ENCODE measurements at regions not wholly inside any gene's neighbourhood (a gene's known extent, or its start where the extent isn't known, plus 50 kb on each side); places are given as distances from the start of the nearest gene placed in this dataset.
A peak's percentile ranks its signal among the peaks of the same experiment; 100 is the strongest.

DNA sequence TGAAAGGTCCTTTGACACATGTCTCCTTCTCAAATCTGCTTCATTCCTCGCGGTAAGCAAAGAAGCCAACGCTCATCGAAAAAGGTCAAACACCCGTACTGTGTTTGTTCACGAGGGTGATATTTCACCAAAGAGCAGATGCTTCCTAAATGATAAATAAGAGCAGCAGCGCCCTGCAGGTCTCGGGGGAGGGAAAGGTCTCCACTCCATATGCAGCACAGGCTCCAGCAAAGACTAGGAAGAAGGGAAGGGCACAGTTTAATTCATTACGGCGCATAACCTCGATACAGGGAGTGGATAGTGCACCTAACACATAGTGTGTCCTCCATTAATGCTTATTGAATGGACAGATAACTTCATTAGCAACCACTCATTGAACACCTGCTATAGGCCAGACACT is 593.3 kb downstream of the CDK5RAP2 start:
- Histone ChIP-seq H3K27me3 (no peaks in the 10 kb centered on the region), H3K27ac (no peak overlapping the region), H3K36me3 (replicated peaks in 1 of 2) (no peaks in the 10 kb centered on the region), H3K4me3 (no peak overlapping the region), H3K4me1 (replicated peaks in 1 of 2) (no peaks in the 10 kb centered on the region), H3K9me3 (replicated peaks in 1 of 3) (no peaks in the 10 kb centered on the region)
- intact Hi-C loops (cut with DNase I): no loop called here
- no peak for TF ChIP-seq POLR2A (IDR thresholded peaks at IDR 0.05)
- TF ChIP-seq, protein P1, sequence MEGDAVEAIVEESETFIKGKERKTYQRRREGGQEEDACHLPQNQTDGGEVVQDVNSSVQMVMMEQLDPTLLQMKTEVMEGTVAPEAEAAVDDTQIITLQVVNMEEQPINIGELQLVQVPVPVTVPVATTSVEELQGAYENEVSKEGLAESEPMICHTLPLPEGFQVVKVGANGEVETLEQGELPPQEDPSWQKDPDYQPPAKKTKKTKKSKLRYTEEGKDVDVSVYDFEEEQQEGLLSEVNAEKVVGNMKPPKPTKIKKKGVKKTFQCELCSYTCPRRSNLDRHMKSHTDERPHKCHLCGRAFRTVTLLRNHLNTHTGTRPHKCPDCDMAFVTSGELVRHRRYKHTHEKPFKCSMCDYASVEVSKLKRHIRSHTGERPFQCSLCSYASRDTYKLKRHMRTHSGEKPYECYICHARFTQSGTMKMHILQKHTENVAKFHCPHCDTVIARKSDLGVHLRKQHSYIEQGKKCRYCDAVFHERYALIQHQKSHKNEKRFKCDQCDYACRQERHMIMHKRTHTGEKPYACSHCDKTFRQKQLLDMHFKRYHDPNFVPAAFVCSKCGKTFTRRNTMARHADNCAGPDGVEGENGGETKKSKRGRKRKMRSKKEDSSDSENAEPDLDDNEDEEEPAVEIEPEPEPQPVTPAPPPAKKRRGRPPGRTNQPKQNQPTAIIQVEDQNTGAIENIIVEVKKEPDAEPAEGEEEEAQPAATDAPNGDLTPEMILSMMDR (IDR thresholded peaks at IDR 0.05): no peak
- WGBS, 4 donors: 59 to 67% (median 65%) methylated on average over 11 of the region's 11 CpGs
- DNase-seq: no peak

DNA sequence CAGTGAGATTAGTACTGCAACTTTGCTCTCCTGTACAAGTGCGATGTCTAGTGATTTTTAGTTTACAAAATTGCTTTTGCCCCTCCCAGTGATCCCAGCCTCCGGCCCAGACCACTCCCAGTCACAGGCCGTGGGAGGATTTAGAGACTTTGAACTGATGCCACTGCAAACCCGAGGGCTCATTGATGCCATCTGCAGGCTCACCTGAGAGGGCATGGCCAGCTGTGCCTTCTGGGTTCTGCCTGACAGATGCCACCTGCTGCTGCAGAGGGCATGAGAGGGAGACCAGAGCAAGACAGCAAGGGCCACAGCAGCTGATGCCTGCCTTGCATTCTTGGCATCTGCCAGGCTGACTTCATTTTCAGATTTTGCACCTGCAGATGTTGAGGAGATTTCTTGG is 593.8 kb downstream of the CDK5RAP2 start:
- intact Hi-C loops (cut with DNase I): no loop called here
- H3K36me3 ChIP-seq (replicated peaks in 1 of 2): no peaks in the 10 kb centered on the region
- TF ChIP-seq, protein P1 (IDR thresholded peaks at IDR 0.05): no peak
- TF ChIP-seq POLR2A (IDR thresholded peaks at IDR 0.05): no peak

DNA sequence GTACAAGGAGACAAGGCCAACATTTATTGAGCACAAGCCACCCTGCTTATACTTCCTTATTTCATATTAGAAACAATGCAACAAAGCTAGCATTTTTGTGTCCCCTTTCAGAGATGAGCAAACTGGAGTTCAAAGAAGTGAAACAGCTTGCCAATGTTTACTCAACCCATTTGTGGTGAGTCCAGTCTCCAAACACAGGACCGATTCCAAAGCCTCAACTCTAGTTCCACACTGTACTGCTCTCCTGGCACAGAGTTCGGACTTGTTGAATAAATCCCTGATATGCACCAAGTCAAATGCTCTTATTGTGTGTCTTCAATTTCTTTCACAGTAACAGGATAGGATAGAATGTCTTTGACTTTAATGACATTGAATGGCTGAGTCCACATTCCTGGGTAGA is 604.8 kb upstream of the BRINP1 start:
- H3K4me3 ChIP-seq: no peak overlapping the region
- no peaks in the 10 kb centered on the region for H3K9me3 ChIP-seq (replicated peaks in 1 of 3)
- intact Hi-C loops (cut with DNase I): loop anchor here in 1 of 2 donors (10.0 kb wide), 1 partner anchor 419 kb away; no protein-coding TSS in a partner anchor
- no peaks in the 10 kb centered on the region for H3K4me1 ChIP-seq (replicated peaks in 1 of 2)
- 71 to 81% (median 76%) methylated on average over 2 of the region's 2 CpGs for WGBS, 4 donors
- no peak for DNase-seq
- TF ChIP-seq POLR2A (IDR thresholded peaks at IDR 0.05): no peak
- TF ChIP-seq, protein P1 (IDR thresholded peaks at IDR 0.05): no peak
- H3K27me3 ChIP-seq: no peaks in the 10 kb centered on the region
- H3K36me3 ChIP-seq (replicated peaks in 1 of 2): no peaks in the 10 kb centered on the region
- H3K27ac ChIP-seq: no peak overlapping the region

More for the DNA sequence above, 593.8 kb downstream of the CDK5RAP2 start:
- WGBS, 4 donors: 32 to 74% (median 44%) methylated on average over 3 to 4 of the region's 4 CpGs
- no peaks in the 10 kb centered on the region for H3K4me1 ChIP-seq (replicated peaks in 1 of 2)
- H3K27ac ChIP-seq: no peak overlapping the region
- no peaks in the 10 kb centered on the region for H3K27me3 ChIP-seq
- H3K9me3 ChIP-seq (replicated peaks in 1 of 3): no peaks in the 10 kb centered on the region
- H3K4me3 ChIP-seq: no peak overlapping the region
- DNase-seq: no peak

DNA sequence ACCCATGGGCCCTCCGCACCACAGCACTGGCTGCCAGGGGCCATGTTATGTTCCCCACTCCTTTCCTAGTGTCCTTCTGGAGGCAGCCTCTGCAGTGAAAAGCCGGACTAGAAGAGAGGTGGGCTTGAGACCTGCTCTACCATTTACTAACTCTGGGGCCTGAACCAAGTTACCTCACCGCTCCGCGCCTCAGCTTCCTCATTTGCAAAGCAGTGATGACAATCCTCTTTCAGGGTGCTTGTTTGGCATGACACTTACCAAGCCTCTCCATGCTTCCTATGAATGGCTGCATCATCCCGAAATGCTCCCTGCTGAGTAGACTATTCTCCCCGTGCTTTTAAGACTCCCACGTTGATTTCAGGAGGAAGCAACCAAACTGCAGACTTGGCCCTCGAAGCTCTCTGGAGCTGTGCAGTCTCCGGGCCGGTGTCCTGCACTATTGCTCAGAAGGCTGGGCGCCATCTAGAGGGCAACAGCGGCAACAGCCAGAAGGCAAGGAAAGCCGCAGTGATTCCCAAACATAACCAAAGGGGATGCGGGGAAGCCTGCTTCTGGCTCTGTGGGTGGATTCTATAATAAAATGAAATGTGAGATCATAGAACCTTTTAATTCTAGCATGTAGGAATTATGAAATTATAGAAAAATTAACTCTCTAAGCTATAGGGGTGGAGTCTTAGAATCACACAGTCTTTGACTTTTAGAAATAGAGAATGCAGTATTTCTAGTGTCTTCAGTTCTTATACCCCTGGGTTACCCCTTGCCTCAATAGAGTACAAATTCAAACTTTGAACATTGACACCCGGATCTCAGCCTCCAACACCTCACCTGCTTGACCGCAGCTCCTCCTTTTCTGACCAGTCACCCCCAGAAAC is 599.8 kb upstream of the BRINP1 start:
- 21 to 36% (median 34%) methylated on average over 11 to 17 of the region's 17 CpGs for WGBS, 4 donors
- TF ChIP-seq POLR2A (IDR thresholded peaks at IDR 0.05): no peak
- TF ChIP-seq, protein P1 (IDR thresholded peaks at IDR 0.05): peak; percentile 74 to 94 (median 79)
- intact Hi-C loops (cut with DNase I): loop anchor here in 1 of 2 donors (10.0 kb wide), 2 partner anchors 506 to 566 kb away; no protein-coding TSS in a partner anchor

More for the DNA sequence above, 599.8 kb upstream of the BRINP1 start:
- H3K4me1 ChIP-seq (replicated peaks in 1 of 2): no peaks in the 10 kb centered on the region
- no peaks in the 10 kb centered on the region for H3K27me3 ChIP-seq
- no peaks in the 10 kb centered on the region for H3K9me3 ChIP-seq (replicated peaks in 1 of 3)
- H3K4me3 ChIP-seq: no peak overlapping the region
- DNase-seq: peak; percentile 64 to 90 (median 81)
- H3K27ac ChIP-seq: no peak overlapping the region
- no peaks in the 10 kb centered on the region for H3K36me3 ChIP-seq (replicated peaks in 1 of 2)
